22Rv1 (cell line): ENCODE measurements at regions not wholly inside any gene's neighbourhood (a gene's known extent, or its start where the extent isn't known, plus 50 kb on each side); places are given as distances from the start of the nearest gene placed in this dataset.

Experiments used
- H3K27ac ChIP-seq: fragments of 450-650 bp; 2 replicates; pipeline ENCODE4 v1.5.1; 2017
- ZFX ChIP-seq: fragments of 450-650 bp; IDR thresholded peaks from 2 replicates; pipeline ENCODE4 v1.6.1; 2017; ENCODE audit warnings: antibody characterized with exemption, borderline replicate concordance
- TF ChIP-seq, protein P1 (sequence below): fragments of 450-650 bp; IDR thresholded peaks from 2 replicates; pipeline ENCODE4 v1.5.1; 2017; ENCODE audit warnings: mild to moderate bottlenecking

DNA sequence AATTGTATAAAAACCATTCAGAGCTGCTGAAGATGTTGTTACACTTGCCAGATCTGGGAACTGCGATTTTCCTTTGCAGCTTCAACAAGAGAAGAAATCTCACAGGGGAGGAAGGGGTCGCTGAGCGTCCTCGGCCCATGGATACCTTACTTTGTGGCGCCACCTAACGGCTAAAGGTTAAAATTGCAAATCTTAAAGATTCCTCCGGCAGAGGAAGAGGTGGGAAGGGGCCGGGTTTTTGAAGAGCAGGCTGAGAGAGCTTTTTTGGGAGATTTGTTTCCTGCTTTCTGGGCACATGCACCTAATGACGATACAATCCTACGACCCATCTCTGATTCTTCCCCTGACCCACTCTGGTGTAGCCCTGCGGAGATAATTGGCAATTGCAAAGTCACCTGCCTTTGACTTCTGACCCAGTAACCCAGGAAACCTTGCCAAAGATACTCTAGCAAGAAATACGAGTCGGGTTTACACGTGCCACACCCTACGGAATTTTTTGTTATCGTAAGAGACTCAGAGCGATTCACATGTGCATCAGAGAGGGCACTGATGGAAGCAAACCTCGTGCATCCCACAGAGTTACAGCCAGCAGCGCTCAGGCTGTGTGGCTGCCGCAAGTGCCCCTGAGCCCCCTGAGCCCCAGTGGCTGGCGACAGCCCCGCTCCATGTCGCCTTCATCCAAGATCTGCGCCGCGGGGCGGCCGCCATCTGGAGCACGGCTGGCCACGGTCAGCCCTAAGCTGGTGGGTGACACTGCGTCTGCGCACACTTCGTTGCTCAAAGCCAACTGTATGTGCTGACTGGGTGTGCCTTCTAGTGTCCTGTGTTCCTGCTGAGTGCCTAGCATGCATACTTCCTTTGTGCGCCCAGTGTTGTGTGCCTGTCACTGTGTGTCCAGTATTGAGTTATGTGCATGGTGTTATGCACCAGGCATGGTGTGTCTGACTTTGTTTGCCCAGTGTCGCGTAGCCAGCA is 55.2 kb upstream of the CHRNA7 start:
- no peak for TF ChIP-seq ZFX
- TF ChIP-seq, protein P1, sequence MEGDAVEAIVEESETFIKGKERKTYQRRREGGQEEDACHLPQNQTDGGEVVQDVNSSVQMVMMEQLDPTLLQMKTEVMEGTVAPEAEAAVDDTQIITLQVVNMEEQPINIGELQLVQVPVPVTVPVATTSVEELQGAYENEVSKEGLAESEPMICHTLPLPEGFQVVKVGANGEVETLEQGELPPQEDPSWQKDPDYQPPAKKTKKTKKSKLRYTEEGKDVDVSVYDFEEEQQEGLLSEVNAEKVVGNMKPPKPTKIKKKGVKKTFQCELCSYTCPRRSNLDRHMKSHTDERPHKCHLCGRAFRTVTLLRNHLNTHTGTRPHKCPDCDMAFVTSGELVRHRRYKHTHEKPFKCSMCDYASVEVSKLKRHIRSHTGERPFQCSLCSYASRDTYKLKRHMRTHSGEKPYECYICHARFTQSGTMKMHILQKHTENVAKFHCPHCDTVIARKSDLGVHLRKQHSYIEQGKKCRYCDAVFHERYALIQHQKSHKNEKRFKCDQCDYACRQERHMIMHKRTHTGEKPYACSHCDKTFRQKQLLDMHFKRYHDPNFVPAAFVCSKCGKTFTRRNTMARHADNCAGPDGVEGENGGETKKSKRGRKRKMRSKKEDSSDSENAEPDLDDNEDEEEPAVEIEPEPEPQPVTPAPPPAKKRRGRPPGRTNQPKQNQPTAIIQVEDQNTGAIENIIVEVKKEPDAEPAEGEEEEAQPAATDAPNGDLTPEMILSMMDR = peak; percentile 83
- H3K27ac ChIP-seq = no peak overlapping the region

DNA sequence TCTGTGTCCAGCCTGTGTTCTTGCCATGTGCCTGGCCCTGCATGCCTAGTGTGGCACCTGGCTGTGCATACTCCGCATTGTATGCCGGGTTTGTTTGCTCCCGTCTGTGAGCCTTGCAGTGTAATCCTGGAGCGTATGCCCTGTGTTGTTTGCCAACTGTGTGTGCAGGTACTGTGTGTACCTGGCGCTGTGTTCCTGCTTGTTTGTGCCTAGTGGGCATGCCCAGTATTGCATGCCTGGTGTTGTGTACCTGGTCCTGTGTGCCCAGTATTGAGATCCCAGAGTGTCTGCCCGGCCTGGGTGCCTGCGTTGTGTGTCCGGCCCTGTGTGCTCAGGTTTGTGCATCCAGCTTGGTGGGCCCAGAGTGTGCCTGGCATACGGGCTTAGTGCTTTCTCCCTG is 54.5 kb upstream of the CHRNA7 start:
- TF ChIP-seq, protein P1 = no peak; the same call in 1 of the 2 replicates
- no peak for TF ChIP-seq ZFX
- H3K27ac ChIP-seq = no peak overlapping the region

DNA sequence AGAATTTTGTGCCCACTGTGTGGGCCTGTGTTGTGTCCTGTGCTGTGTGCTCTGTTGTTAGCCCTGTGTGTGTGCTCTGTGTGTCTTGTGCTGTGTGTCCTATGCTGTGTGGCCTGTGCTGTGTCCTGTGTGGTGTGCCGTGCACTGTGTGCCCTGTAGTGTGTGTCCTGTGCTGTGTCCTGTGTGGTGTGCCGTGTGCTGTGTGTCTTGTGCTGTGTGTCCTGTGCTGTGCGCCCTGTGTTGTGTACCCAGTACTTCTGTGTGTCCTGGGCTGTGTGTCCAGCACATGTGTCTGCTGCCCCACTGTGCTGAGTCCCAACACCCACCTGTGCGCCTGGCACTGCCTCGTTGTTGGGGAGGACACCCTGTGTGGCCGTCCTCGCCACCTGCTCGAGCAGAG is 53.2 kb upstream of the CHRNA7 start:
- no peak overlapping the region for H3K27ac ChIP-seq
- no peak for TF ChIP-seq ZFX
- TF ChIP-seq, protein P1 = no peak

DNA sequence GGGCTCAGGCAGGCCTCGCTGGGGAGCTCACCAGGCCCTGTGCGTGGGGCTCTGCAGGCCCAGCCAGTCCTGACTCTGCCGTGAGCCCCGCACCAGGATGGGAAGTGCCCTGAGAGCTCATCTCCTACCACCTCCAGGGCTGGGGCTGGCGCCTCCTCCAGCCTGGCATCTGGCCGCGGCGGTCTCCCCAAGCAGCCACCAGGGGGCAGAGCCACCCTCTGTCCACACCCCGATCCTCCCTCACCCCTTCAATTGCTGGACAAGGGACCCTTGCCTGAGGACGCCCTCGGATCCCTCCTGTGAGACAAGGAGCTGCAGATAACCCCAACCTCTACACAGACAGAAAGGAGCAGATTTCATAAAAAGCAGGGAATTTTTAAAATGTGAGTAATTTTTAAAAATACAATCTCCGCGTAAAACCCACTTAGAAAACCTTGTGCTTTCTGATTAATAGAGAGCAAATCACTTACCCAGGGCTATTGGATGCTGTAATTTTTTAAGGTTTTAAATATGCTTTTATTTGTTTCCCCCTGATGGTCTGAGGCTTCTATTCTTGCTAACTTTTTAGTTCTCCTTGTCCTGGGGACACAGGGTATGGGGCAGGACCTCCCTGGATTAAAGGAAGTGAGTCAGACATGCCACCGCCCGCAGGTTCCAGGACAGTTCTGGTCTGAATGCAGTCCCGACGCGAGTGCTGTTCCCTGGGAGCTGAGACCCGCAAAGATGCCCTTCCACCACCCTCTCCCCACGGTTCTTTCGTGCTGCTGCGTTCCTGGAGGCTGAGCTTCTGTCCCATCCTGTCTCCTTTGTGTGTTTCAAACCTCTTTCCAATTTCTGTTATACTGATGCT is 52.3 kb upstream of the CHRNA7 start:
- H3K27ac ChIP-seq = no peak overlapping the region
- TF ChIP-seq, protein P1 = peak; percentile 76
- no peak for TF ChIP-seq ZFX
